ENCODE measurements at regions not wholly inside any gene's neighbourhood (a gene's known extent, or its start where the extent isn't known, plus 50 kb on each side); places are given as distances from the start of the nearest gene placed in this dataset.

- WGBS, 2 experiments (ENCODE audit: insufficient coverage in 2 of 2): no CpG with 5 or more reads among the region's 1 CpG
- Histone ChIP-seq H3K36me3 (ENCODE audit: control insufficient read depth, insufficient read depth, low read length) (no peaks in the 10 kb centered on the region), H3K4me3 (ENCODE audit: extremely low read depth, insufficient read depth, low read length, poor library complexity, severe bottlenecking) (no peak overlapping the region), H3K27ac (ENCODE audit: low read depth, low read length, severe bottlenecking) (no peak overlapping the region), H3K9me3 (ENCODE audit: control insufficient read depth, low read length) (no peaks in the 10 kb centered on the region), H3K4me1 (ENCODE audit: control insufficient read depth, insufficient read depth, low read length, poor library complexity, severe bottlenecking) (no peaks in the 10 kb centered on the region)
Measured at GRCh38 chr1:198447468-198447867, 93.0 kb downstream of the ATP6V1G3 start.

DNA sequence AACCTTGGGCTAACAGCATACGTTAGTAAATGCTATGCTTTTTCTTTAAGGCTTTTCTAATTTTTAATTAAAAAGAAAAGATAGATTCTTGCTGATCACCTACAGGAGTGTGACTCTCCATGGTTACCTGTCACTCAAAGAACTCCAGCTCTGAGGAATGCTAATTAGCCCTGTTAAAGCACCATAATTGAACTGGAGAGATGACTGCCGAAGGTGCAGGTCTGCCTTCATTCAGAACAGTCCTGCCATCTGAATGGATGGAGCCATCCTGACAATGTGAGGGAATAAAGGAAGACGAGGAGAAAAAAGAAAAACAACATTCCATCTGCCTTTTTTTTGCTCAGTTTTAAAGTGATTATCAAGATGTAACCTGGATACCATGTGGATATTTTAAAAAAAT is 94.6 kb downstream of the ATP6V1G3 start:
- H3K9me3 ChIP-seq (ENCODE audit: control insufficient read depth, low read length): no peaks in the 10 kb centered on the region
- 96 to 100% methylated on average over 1 to 2 of the region's 3 CpGs for WGBS, 2 experiments (ENCODE audit: insufficient coverage in 2 of 2)
- no peaks in the 10 kb centered on the region for H3K36me3 ChIP-seq (ENCODE audit: control insufficient read depth, insufficient read depth, low read length)
- no peak overlapping the region for H3K27ac ChIP-seq (ENCODE audit: low read depth, low read length, severe bottlenecking)
- H3K4me3 ChIP-seq (ENCODE audit: extremely low read depth, insufficient read depth, low read length, poor library complexity, severe bottlenecking): no peak overlapping the region
- no peaks in the 10 kb centered on the region for H3K4me1 ChIP-seq (ENCODE audit: control insufficient read depth, insufficient read depth, low read length, poor library complexity, severe bottlenecking)

GRCh38 chr1:198444792-198445191 is 95.7 kb downstream of the ATP6V1G3 start:
- Histone ChIP-seq H3K27ac (ENCODE audit: low read depth, low read length, severe bottlenecking) (no peak overlapping the region), H3K4me1 (ENCODE audit: control insufficient read depth, insufficient read depth, low read length, poor library complexity, severe bottlenecking) (no peaks in the 10 kb centered on the region), H3K36me3 (ENCODE audit: control insufficient read depth, insufficient read depth, low read length) (no peaks in the 10 kb centered on the region), H3K9me3 (ENCODE audit: control insufficient read depth, low read length) (no peaks in the 10 kb centered on the region), H3K4me3 (ENCODE audit: extremely low read depth, insufficient read depth, low read length, poor library complexity, severe bottlenecking) (no peak overlapping the region)
- WGBS, 2 experiments (ENCODE audit: insufficient coverage in 2 of 2): no CpG with 5 or more reads among the region's 1 CpG

DNA sequence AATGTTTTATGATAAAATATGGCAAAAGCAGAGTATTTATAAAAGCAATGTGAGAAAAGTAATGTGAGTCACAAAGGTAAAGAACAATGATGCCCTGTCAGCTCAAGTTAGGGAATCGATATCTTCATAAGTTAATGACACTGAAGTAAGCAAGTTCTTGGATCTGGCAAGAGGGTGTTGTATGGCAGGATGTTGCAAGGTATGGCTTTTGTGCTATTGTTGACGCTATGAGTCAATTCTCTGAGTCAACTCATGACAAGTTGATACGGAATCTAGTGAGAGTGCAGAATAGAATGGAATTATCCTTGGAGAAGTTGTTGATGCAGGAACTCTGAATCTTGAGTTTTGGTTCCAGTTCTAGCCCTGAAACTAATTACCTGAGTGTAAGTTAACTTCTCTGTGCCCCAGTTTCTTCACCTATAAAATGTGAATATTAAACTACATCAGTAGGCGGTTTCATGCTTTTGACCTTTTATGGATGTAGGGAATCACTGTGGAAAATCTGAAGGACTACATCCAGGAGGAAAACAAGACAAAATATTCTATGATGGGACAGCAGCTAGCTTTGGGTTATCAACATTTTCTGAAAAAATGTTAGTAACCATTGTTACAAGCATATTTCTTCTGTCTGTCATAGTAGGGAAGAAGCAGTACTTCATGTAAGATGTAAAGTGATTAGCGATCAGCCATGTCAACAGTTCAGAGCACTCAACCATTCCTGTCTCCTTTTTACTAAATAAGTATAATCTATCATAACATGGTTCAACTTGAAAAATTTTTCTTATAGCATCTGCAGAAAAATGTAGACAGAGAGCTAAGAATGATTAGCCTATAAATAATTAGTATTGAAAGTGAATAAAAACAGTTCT is 96.9 kb downstream of the ATP6V1G3 start:
- no peaks in the 10 kb centered on the region for H3K9me3 ChIP-seq (ENCODE audit: control insufficient read depth, low read length)
- H3K4me3 ChIP-seq (ENCODE audit: extremely low read depth, insufficient read depth, low read length, poor library complexity, severe bottlenecking): no peak overlapping the region
- H3K27ac ChIP-seq (ENCODE audit: low read depth, low read length, severe bottlenecking): no peak overlapping the region
- WGBS, 2 experiments (ENCODE audit: insufficient coverage in 2 of 2): 89 to 96% methylated on average over 3 of the region's 5 CpGs
- no peaks in the 10 kb centered on the region for H3K4me1 ChIP-seq (ENCODE audit: control insufficient read depth, insufficient read depth, low read length, poor library complexity, severe bottlenecking)
- no peaks in the 10 kb centered on the region for H3K36me3 ChIP-seq (ENCODE audit: control insufficient read depth, insufficient read depth, low read length)

- Histone ChIP-seq H3K9me3 (ENCODE audit: control insufficient read depth, low read length) (no peaks in the 10 kb centered on the region), H3K4me1 (ENCODE audit: control insufficient read depth, insufficient read depth, low read length, poor library complexity, severe bottlenecking) (no peaks in the 10 kb centered on the region), H3K27ac (ENCODE audit: low read depth, low read length, severe bottlenecking) (no peak overlapping the region), H3K4me3 (ENCODE audit: extremely low read depth, insufficient read depth, low read length, poor library complexity, severe bottlenecking) (no peak overlapping the region), H3K36me3 (ENCODE audit: control insufficient read depth, insufficient read depth, low read length) (no peaks in the 10 kb centered on the region)
- 88% methylated on average over 3 of the region's 6 CpGs for WGBS, 2 experiments (ENCODE audit: insufficient coverage in 2 of 2)
Measured at GRCh38 chr1:198440842-198441241, 99.6 kb downstream of the ATP6V1G3 start.

- H3K36me3 ChIP-seq (ENCODE audit: control insufficient read depth, insufficient read depth, low read length): no peaks in the 10 kb centered on the region
- no peak overlapping the region for H3K4me3 ChIP-seq (ENCODE audit: extremely low read depth, insufficient read depth, low read length, poor library complexity, severe bottlenecking)
- no CpG with 5 or more reads among the region's 2 CpGs for WGBS, 2 experiments (ENCODE audit: insufficient coverage in 2 of 2)
- H3K9me3 ChIP-seq (ENCODE audit: control insufficient read depth, low read length): no peaks in the 10 kb centered on the region
- no peak overlapping the region for H3K27ac ChIP-seq (ENCODE audit: low read depth, low read length, severe bottlenecking)
- H3K4me1 ChIP-seq (ENCODE audit: control insufficient read depth, insufficient read depth, low read length, poor library complexity, severe bottlenecking): no peaks in the 10 kb centered on the region
Measured at GRCh38 chr1:198437332-198437731, 103.1 kb downstream of the ATP6V1G3 start.

GRCh38 chr1:198436276-198436675 is 104.2 kb downstream of the ATP6V1G3 start:
- H3K36me3 ChIP-seq (ENCODE audit: control insufficient read depth, insufficient read depth, low read length): no peaks in the 10 kb centered on the region
- no peaks in the 10 kb centered on the region for H3K4me1 ChIP-seq (ENCODE audit: control insufficient read depth, insufficient read depth, low read length, poor library complexity, severe bottlenecking)
- no peak overlapping the region for H3K27ac ChIP-seq (ENCODE audit: low read depth, low read length, severe bottlenecking)
- H3K9me3 ChIP-seq (ENCODE audit: control insufficient read depth, low read length): no peaks in the 10 kb centered on the region
- H3K4me3 ChIP-seq (ENCODE audit: extremely low read depth, insufficient read depth, low read length, poor library complexity, severe bottlenecking): no peak overlapping the region

DNA sequence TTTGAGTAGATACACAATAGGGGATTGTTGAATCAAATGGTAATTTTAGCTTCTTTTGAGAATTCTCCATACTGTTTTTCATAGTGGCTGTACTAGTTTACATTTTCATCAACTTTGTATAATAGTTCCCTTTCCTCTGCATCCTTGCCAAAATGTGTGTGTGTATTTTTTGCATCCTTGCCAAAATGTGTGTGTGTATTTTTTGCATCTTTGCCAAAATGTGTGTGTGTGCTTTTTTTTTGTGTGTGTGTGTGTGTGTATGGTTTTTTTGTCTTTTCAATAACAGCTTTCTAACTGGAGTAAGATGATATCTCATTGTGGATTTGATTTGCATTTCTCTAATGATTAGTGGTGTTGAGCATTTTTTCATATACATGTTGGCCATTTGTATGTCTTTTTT is 105.4 kb downstream of the ATP6V1G3 start:
- H3K27ac ChIP-seq (ENCODE audit: low read depth, low read length, severe bottlenecking): no peak overlapping the region
- no peaks in the 10 kb centered on the region for H3K36me3 ChIP-seq (ENCODE audit: control insufficient read depth, insufficient read depth, low read length)

GRCh38 chr1:198424441-198424840 is 116.0 kb downstream of the ATP6V1G3 start:
- Histone ChIP-seq H3K4me1 (ENCODE audit: control insufficient read depth, insufficient read depth, low read length, poor library complexity, severe bottlenecking) (no peaks in the 10 kb centered on the region), H3K4me3 (ENCODE audit: extremely low read depth, insufficient read depth, low read length, poor library complexity, severe bottlenecking) (no peak overlapping the region), H3K36me3 (ENCODE audit: control insufficient read depth, insufficient read depth, low read length) (no peaks in the 10 kb centered on the region), H3K27ac (ENCODE audit: low read depth, low read length, severe bottlenecking) (no peak overlapping the region), H3K9me3 (ENCODE audit: control insufficient read depth, low read length) (no peaks in the 10 kb centered on the region)
- no CpG with 5 or more reads among the region's 2 CpGs for WGBS, 2 experiments (ENCODE audit: insufficient coverage in 2 of 2)

More for the DNA sequence above, 105.4 kb downstream of the ATP6V1G3 start:
- H3K4me3 ChIP-seq (ENCODE audit: extremely low read depth, insufficient read depth, low read length, poor library complexity, severe bottlenecking): no peak overlapping the region
- no peaks in the 10 kb centered on the region for H3K4me1 ChIP-seq (ENCODE audit: control insufficient read depth, insufficient read depth, low read length, poor library complexity, severe bottlenecking)
- no peaks in the 10 kb centered on the region for H3K9me3 ChIP-seq (ENCODE audit: control insufficient read depth, low read length)

- H3K4me1 ChIP-seq (ENCODE audit: control insufficient read depth, insufficient read depth, low read length, poor library complexity, severe bottlenecking): no peaks in the 10 kb centered on the region
- H3K27ac ChIP-seq (ENCODE audit: low read depth, low read length, severe bottlenecking): no peak overlapping the region
- H3K36me3 ChIP-seq (ENCODE audit: control insufficient read depth, insufficient read depth, low read length): no peaks in the 10 kb centered on the region
- no peaks in the 10 kb centered on the region for H3K9me3 ChIP-seq (ENCODE audit: control insufficient read depth, low read length)
- WGBS, 2 experiments (ENCODE audit: insufficient coverage in 2 of 2): 54 to 78% methylated on average over 1 of the region's 1 CpG
- H3K4me3 ChIP-seq (ENCODE audit: extremely low read depth, insufficient read depth, low read length, poor library complexity, severe bottlenecking): no peak overlapping the region
Measured at GRCh38 chr1:198423673-198424072, 116.8 kb downstream of the ATP6V1G3 start.

DNA sequence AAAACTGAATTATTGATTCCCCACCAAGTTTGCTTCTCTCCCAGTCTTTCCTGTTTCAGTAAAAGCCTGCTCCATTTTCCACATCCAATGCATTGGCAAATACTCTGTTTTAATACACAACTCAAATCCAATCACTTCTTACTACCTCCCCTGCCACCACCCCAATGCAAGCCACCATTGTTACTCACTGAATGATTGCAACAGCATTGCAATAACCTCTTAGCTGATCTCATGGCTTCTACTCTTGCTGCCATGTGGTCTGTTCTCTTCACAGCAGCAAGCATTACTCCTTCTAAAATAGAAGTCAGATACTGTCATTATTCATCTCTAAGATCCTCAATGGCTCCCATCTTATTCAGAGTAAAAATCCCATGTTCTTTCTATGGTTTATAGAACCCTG is 123.4 kb downstream of the ATP6V1G3 start:
- Histone ChIP-seq H3K4me1 (ENCODE audit: control insufficient read depth, insufficient read depth, low read length, poor library complexity, severe bottlenecking) (no peaks in the 10 kb centered on the region), H3K36me3 (ENCODE audit: control insufficient read depth, insufficient read depth, low read length) (no peaks in the 10 kb centered on the region), H3K27ac (ENCODE audit: low read depth, low read length, severe bottlenecking) (no peak overlapping the region), H3K9me3 (ENCODE audit: control insufficient read depth, low read length) (no peaks in the 10 kb centered on the region), H3K4me3 (ENCODE audit: extremely low read depth, insufficient read depth, low read length, poor library complexity, severe bottlenecking) (no peak overlapping the region)
